Lower leg skin (tissue), 4 donors: ENCODE measurements at regions not wholly inside any gene's neighbourhood (a gene's known extent, or its start where the extent isn't known, plus 50 kb on each side); places are given as distances from the start of the nearest gene placed in this dataset.

Experiments
- DNase-seq, 2 donors: peaks; one replicate each; pipeline ENCODE4 v3.0.0-alpha.2; 2019; ENCODE audit warnings: low spot score in 2 of 2
- H3K4me3 ChIP-seq: fragments of 200-600 bp; sonication (generic); 2 replicates; pipeline ENCODE4 v1.5.1; 2017; ENCODE audit warnings: mild to moderate bottlenecking, low read depth; ENCODE audit not compliant: poor library complexity, severe bottlenecking
- CTCF ChIP-seq, 3 donors: fragments of 450-650 bp; IDR thresholded peaks; one replicate each; pipeline ENCODE4 v1.5.1; 2016; ENCODE audit warnings: antibody characterized with exemption in 3 of 3, mild to moderate bottlenecking in 3 of 3, moderate library complexity in 2 of 3
- POLR2A ChIP-seq, 2 donors: fragments of 450-650 bp; IDR thresholded peaks; one replicate each; pipeline ENCODE4 v1.6.1; 2016 to 2017; ENCODE audit warnings: antibody characterized with exemption in 2 of 2, mild to moderate bottlenecking in 1 of 2, moderate library complexity in 1 of 2
- WGBS, 2 donors: methylation state at CpG; one replicate each; pipeline ENCODE4 v1.1.5; 2018; 5-methylcytosine and 5-hydroxymethylcytosine counted together
- intact Hi-C: fragments of 100-400 bp; cut with DNase I; formaldehyde crosslinking; loops from one replicate; pipeline ENCODE4 v1.15.0; 2023; ENCODE audit warnings: low total_unique reads

- DNase-seq: no peak
- 51 to 60% methylated on average over 3 of the region's 3 CpGs for WGBS, 2 donors
- H3K4me3 ChIP-seq: no peak overlapping the region
- intact Hi-C loops: no loop called here
- no peak for TF ChIP-seq POLR2A (IDR thresholded peaks at IDR 0.05)
- TF ChIP-seq CTCF (IDR thresholded peaks at IDR 0.05): no peak
Observed at GRCh38 chr6:21845018-21845417, 251.5 kb downstream of the SOX4 start.

- WGBS, 2 donors: 69 to 76% methylated on average over 6 of the region's 6 CpGs
- intact Hi-C loops: no loop called here
- TF ChIP-seq POLR2A (IDR thresholded peaks at IDR 0.05) (no peak), CTCF (IDR thresholded peaks at IDR 0.05) (no peak)
- H3K4me3 ChIP-seq: no peak overlapping the region
- no peak for DNase-seq
Observed at GRCh38 chr6:21845439-21846140, 252.0 kb downstream of the SOX4 start.

GRCh38 chr6:21846541-21847451 is 253.2 kb downstream of the SOX4 start:
- no peak overlapping the region for H3K4me3 ChIP-seq
- DNase-seq: no peak
- TF ChIP-seq CTCF (IDR thresholded peaks at IDR 0.05) (no peak), POLR2A (IDR thresholded peaks at IDR 0.05) (no peak)
- intact Hi-C loops: no loop called here
- 66 to 72% methylated on average over 12 of the region's 12 CpGs for WGBS, 2 donors

- no peak for TF ChIP-seq POLR2A (IDR thresholded peaks at IDR 0.05)
- WGBS, 2 donors: 76 to 80% methylated on average over 5 of the region's 5 CpGs
- no peak for DNase-seq
- H3K4me3 ChIP-seq: no peak overlapping the region
- intact Hi-C loops: no loop called here
Observed at GRCh38 chr6:21847711-21848480, 254.3 kb downstream of the SOX4 start.

GRCh38 chr6:21850691-21851090 is 257.1 kb downstream of the SOX4 start:
- DNase-seq: no peak
- 81 to 88% methylated on average over 1 of the region's 1 CpG for WGBS, 2 donors
- intact Hi-C loops: no loop called here
- no peak for TF ChIP-seq POLR2A (IDR thresholded peaks at IDR 0.05)
- no peak for TF ChIP-seq CTCF (IDR thresholded peaks at IDR 0.05)
- H3K4me3 ChIP-seq: no peak overlapping the region
